Astrocyte of the spinal cord (primary cell): ENCODE measurements at regions not wholly inside any gene's neighbourhood (a gene's known extent, or its start where the extent isn't known, plus 50 kb on each side); places are given as distances from the start of the nearest gene placed in this dataset.

Experiments
- DNase-seq: peaks from one replicate; pipeline ENCODE4 v3.0.0; 2011; ENCODE audit warnings: low read depth, low spot score
- H3K4me3 ChIP-seq: 2 replicates; pipeline ENCODE4 v1.5.1; 2011; ENCODE audit warnings: low read depth, mild to moderate bottlenecking, low read length, moderate library complexity
- in situ Hi-C: cut with HindIII; loops from 2 replicates; pipeline ENCODE4 v1.10.0; 2017; ENCODE audit warnings: low sequenced_read_pairs
- TF ChIP-seq, protein P1 (sequence below): IDR thresholded peaks from 2 replicates; pipeline ENCODE4 v1.5.1; 2012; ENCODE audit warnings: low read depth, mild to moderate bottlenecking, low read length, inconsistent platforms

DNA sequence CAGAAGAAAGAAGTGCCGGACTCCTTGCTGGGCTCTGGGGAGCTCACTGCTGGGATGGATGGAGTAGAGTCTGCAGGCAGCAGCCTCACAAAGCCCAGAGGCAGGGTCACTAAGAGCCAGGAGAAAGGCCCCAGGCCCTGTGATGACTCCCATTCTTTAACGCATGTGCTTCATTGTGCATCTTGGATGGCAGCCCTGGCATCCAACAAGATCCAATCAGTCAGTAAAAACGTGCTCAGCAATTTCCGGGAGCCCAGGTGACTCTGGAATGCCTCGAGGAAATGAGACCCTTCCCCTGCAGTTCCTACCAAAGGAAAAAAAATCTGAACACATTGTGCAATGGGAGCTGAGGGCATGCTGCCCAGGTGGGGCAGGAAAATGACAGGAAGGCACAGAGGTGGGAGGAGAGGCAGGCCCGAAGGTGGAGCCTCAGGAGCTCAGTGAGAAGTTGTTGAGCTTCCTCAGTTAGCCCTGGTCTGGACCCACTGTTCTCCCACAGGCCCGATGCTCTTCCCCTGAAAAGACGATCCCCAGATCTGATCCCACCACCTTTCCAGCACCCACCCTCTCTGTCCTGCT, 60.7 kb upstream of the TMEM72 start:
- in situ Hi-C loops, result no loop called here
- DNase-seq, result no peak
- H3K4me3 ChIP-seq, result no peak overlapping the region
- TF ChIP-seq, protein P1, sequence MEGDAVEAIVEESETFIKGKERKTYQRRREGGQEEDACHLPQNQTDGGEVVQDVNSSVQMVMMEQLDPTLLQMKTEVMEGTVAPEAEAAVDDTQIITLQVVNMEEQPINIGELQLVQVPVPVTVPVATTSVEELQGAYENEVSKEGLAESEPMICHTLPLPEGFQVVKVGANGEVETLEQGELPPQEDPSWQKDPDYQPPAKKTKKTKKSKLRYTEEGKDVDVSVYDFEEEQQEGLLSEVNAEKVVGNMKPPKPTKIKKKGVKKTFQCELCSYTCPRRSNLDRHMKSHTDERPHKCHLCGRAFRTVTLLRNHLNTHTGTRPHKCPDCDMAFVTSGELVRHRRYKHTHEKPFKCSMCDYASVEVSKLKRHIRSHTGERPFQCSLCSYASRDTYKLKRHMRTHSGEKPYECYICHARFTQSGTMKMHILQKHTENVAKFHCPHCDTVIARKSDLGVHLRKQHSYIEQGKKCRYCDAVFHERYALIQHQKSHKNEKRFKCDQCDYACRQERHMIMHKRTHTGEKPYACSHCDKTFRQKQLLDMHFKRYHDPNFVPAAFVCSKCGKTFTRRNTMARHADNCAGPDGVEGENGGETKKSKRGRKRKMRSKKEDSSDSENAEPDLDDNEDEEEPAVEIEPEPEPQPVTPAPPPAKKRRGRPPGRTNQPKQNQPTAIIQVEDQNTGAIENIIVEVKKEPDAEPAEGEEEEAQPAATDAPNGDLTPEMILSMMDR, result no peak

DNA sequence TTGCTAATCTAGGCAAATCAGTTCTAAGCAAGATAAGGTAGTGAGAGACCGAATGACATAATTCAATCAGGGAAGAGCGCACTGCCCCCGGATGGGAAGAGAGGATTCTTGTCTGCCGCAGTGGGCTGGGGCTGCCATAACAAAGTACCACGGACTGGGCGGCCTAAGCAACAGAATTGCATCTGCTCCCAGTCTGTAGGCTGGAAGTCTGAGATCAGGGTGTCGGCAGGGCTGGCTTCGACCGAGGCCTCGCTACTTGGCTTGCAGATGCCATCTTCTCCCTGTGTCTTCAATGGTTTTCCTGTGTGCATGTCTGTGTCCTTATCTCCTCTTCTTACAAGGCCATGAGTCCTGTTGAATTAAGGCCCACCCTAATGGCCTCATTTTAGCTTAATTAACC, 59.7 kb upstream of the TMEM72 start:
- TF ChIP-seq, protein P1, result no peak
- no peak for DNase-seq
- no peak overlapping the region for H3K4me3 ChIP-seq
- in situ Hi-C loops, result no loop called here

DNA sequence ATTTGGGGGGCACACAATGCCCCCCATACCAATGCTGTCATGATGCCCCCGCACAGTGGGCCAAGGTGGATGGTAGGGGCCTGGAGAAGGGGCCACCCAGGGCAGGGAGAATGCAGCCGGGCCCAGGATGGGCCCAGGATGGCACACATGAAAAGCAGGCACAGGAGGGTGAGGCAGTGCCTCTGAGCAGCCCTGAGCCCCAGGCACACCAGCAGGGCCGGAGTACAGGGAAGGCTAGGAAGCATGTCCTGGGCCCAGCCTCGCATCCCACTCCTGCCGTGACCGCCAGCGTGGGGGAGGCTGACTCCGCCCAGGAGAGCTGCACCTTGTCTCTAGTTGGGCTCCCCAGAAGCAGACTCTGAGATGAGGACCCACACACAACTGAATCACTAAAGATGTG, 59.3 kb upstream of the TMEM72 start:
- in situ Hi-C loops, result no loop called here
- no peak overlapping the region for H3K4me3 ChIP-seq
- TF ChIP-seq, protein P1, result no peak
- no peak for DNase-seq

DNA sequence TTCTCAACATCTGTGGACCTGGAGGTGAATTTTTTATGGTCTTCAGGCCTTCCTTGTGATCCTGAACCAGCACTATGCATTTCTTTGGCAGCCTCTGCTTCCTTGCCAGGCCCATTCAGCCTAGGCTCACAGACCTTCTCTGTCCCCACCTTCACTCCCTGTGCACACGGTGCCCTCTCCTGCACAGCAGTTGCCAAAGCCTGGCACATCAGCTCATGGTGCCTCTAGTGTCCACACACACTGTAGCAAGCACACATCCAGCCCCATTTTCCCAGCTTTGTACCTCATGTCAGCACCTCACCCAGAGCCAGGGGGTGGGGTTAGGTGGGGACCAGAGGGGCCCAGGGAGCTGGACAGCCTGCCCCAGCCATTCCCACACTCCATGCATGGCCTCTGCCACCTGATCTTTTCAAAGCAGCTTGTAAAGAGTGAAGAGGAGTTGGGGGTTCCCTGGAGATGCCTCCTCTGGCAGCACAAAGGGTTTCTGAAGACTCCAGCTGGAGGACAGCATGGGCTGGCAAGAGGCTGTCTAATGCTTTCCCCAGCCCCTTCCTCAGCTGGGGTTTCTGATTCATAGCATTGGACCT, 57.9 kb upstream of the TMEM72 start:
- peak; percentile 30 for DNase-seq
- TF ChIP-seq, protein P1, result peak; percentile 59
- in situ Hi-C loops, result no loop called here
- H3K4me3 ChIP-seq, result no peak overlapping the region

DNA sequence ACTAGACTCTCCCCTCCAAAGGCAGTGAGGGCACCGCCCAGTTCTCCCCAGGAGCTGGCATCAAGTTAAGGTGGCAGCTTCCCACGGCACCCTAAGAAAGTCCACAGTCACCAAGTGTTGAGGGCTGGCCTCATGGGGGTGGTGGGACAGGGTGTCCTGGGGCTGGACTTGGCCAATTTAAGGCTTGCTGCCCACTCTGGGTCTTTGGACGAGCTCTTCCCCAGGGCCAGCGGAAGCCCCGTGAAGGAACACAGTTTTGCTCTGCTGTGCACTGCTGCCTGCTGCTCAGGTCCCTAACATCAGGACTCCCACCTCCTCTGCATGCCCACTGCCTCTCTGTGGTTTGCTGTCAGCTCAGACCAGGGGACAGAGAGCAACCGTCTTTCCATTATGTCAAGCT, 57.3 kb upstream of the TMEM72 start:
- TF ChIP-seq, protein P1, result no peak
- in situ Hi-C loops, result no loop called here
- DNase-seq, result no peak
- H3K4me3 ChIP-seq, result no peak overlapping the region

DNA sequence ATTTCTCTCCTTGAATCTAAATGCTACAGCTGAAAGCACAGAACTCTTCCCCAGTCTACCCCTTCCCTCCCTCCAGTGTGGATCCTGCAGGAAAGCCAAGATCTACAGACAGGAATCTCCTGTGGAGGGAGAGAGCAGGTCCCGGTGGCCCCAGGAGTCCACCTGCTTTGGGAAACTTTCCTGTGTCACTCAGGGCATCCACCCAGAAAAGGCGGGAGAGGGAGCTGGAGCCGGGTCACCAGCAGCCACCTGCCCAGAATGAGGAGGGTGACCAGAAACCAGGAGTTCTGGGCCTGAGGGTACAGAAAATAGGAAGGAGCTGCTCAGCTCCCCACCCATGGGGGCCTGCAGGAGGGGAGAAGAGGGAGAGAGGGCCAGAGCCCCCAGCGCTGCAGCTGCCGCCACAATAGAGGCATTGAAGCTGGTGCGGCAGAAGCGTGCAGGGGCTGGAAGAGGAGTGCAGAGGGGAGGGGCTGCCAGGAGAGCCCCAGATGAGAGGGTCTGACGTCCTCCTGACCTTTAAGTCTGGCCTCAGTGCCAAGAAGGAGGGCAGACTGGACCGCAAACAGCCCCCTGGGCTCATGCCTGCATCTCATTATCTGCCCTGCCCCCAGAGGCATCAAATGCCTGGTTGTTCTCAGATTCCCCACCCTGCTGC, 56.3 kb upstream of the TMEM72 start:
- no peak overlapping the region for H3K4me3 ChIP-seq
- in situ Hi-C loops, result no loop called here
- no peak for DNase-seq

More for the DNA sequence above, 56.3 kb upstream of the TMEM72 start:
- TF ChIP-seq, protein P1, result no peak
